GM12873 (cell line): ENCODE measurements at regions not wholly inside any gene's neighbourhood (a gene's known extent, or its start where the extent isn't known, plus 50 kb on each side); places are given as distances from the start of the nearest gene placed in this dataset.

Experiments used
- CTCF ChIP-seq: IDR thresholded peaks from 2 replicates; pipeline ENCODE4 v1.5.1; 2012; ENCODE audit warnings: low read depth, mild to moderate bottlenecking, moderate library complexity, low read length, control low read depth; ENCODE audit not compliant: insufficient read depth; ENCODE audit errors: missing control alignments

- TF ChIP-seq CTCF: no peak
Observed at GRCh38 chr5:15366676-15367391, 133.1 kb upstream of the FBXL7 start.

- no peak for TF ChIP-seq CTCF
Observed at GRCh38 chr5:15365070-15365469, 134.9 kb upstream of the FBXL7 start.

GRCh38 chr5:15363601-15364000 lies 136.4 kb upstream of the FBXL7 start:
- TF ChIP-seq CTCF: no peak

GRCh38 chr5:15354021-15354420 lies 146.0 kb upstream of the FBXL7 start:
- TF ChIP-seq CTCF: no peak

GRCh38 chr5:15353086-15353645 lies 146.8 kb upstream of the FBXL7 start:
- TF ChIP-seq CTCF: no peak

GRCh38 chr5:15350614-15351013 lies 149.4 kb upstream of the FBXL7 start:
- TF ChIP-seq CTCF: no peak

- TF ChIP-seq CTCF: no peak
Observed at GRCh38 chr5:15346738-15347137, 153.2 kb upstream of the FBXL7 start.
